ENCODE measurements at regions not wholly inside any gene's neighbourhood (a gene's known extent, or its start where the extent isn't known, plus 50 kb on each side); places are given as distances from the start of the nearest gene placed in this dataset.
"Not testable (repeated sequence)": the region's sequence is repeated elsewhere in the genome, so short reads cannot be mapped to it uniquely, and the experiment has no call there.

DNA sequence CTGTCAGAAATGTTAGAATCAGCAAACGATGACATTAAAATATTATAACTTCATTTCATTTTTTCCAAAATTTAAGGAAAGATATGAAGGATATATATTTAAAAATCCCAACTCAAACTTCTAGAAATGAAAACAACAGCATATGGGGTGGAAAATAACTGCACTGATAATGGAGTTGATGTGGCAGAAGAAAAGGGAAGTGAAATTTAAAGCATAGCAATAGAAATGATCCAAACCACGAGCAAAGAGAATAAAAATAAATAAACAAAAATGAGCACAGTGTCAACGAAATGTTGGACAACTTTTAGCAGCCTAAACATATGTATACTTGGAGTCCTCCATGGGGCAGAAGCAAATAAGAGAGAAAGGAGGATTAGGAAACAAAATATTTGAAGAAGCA, 280.2 kb downstream of the KCNJ3 start:
- no peak for FAIRE-seq

DNA sequence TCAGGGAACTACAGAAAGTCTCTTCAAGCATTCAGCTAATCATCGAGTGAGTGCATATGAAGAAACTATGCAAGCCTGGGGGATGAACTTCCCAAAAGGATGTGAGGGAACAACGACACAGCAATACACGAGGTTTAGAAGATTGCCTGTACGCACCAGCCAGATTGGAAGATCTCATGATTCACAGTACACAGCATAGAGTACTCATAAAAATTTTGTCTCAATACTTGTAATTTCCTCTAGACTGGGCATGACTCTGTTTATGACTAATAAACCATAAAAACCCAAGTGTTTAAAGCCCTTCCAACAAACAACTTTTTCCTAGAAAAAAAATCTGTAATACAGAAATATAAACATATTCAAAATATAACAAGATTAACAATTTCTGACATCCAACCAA, 279.7 kb downstream of the KCNJ3 start:
- FAIRE-seq: no peak

DNA sequence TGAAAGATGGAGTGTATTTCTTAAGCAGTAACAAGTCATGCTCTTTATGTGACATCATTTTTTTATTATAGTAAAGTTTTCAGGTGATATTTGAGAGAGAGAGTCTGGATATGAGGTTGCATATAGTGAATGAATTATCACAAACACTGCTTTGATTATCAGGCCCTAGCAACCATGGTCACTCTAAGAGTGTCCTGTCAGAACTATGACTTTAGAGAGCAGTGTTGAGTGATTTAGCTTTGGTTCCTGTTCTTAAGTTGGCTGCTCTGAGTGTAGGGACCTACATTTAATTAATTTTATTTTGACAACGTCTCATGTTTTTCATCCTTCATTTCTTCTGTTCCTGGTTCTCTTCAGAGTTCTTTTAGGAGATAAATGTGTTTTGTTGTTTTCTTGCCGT, 275.5 kb downstream of the KCNJ3 start:
- no peak for FAIRE-seq

DNA sequence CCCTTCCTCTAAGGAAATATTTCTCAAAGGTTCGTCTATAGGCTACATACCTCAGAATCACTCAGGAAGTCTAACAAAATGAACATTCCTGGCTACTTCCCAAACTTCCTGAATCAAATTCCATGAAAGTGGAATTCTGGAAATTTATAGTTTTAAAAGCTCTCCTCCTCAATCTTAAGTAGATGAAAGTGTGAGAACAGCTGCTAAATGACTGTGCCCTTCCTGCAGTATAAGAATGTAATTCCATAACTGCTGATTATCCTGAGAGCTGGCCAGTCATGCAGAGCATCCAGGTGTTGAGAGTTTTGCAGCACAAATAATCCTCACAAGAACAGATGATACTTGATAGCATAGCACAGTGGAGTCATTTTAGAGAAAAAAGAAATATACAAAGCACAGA, 265.0 kb downstream of the KCNJ3 start:
- no peak for FAIRE-seq

DNA sequence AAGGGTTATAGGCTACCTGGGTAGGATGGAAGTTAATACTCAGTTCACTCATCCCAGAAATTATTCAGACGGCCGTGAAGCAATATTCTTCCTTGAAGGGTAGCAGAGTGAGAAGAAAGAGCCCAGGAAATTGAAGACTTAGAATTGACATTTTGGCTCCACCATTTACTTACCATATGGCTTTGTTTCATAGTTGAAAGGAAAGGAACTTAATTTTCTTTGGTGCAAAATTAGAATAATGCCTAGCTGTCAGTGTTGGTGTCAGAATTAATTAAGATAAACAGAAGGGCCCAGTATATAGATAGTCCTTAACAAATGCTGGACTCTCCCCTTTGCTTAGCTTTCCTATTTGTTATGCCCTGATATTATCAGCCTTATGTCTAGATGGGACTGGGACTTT, 263.2 kb downstream of the KCNJ3 start:
- no peak for FAIRE-seq

DNA sequence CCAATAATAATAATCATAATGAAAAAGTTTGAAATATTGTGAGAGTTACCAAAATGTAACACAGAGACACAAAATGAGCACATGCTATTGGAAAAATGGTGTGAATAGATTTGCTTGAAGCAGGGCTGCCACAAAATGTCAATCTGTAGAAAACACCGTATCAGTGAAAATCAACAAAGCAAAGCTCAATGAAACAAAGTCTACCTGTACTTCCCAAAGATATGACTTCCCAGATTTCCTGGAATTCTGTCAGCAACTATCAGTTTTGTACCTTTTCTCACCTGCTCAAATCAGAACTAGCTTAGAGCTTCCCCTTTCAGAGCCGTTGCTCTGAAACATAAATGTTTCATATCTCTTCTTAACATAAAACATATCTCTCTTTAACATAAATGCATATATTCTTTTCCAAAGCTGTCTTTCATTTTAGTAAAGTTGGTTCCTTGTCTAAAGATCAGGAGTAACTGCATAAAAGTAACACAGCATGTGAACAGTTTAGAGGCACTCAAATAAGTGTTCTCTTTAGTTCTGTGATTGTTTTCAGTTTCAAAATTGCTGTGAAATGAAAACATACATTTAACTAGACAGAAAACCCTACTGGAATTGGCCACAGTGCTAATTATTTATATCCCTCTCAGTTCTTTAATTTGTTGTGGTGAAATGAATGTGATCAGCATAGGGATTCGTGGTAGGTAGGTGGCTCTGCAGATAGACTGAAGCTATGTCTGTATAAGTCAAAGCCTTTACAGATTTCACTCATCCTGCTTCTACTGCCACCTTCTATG, 262.5 kb downstream of the KCNJ3 start:
- no peak for FAIRE-seq

DNA sequence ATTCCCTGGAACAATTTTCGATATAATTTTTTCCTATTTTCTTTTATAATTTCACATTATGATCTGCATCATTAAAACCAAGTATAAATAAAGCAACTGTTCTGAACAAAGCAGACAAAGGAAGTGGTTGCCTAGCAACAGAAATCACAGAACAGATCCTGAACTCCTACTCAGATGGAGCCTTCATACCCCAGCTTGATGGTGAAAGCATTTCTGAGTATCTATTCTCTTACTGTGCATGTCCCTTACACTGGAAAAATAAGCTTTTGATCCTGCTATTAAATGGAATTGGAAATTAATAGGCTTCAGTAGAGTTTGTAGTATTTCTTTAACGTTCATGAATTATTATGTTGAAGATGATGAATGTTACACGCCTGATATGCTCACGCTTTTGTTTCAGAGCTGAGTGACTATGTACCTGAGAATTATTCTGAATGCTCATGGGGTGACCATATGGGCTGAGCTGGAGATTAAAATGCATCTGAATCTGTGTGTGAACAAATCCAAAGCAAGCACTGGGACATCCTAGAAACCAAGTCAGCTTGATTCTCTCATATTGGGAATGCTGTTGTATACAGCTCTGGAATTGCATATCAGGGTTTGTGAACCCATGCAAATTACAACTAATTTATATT, 254.0 kb downstream of the KCNJ3 start:
- FAIRE-seq: no peak

DNA sequence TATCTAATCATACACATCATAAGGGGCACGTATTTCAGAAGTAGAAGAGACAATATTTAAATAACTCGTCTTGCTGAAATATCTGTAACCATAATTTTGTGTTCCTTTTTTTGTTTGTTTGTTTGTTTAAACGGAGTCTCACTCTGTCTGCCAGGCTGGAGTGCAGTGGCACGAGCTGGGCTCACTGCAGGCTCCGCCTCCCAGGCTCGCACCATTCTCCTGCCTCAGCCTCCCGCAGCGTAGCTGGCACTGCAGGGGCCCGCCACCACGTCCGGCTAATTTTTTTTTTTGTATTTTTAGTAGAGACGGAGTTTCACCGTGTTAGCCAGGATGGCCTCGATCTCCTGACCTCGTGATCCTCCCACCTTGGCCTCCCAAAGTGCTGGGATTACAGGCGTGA, 248.9 kb downstream of the KCNJ3 start:
- not testable (repeated sequence) for FAIRE-seq

DNA sequence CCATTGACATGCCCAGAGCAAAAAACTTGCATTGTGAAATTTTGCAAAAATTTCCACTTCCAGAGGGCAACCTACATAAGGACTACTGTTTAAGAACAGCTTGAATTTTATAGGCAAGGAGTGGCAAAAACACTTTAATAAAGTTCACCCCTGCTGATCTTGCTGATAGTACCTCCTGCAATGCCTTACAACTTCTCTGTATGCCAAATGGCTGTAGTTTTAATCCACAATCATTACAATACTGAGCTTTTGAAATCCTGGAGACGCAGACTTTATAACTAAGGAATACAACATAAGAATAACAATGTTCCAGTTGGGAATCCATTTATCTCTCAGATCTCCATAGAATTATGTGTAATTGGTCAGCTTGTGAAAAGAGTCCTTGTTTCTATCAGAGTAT, 247.5 kb downstream of the KCNJ3 start:
- no peak for FAIRE-seq

DNA sequence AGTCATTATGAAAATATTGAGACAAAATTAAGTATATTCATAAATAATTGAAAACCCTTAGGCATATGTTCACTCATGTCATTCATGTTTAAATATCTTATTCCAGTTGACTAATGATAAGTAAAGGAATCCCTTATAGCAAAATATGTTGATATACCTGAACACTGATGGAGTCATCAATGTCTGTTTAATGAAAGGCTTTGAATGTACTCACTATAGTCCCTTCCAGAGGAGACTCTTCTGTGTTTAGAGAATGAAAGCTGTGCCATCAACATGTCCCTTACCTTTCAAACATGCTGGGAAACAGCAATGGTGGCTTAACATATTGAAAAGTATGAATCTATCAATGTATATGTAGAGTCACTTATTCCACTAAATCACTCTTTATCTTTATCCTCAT, 242.9 kb downstream of the KCNJ3 start:
- no peak for FAIRE-seq

DNA sequence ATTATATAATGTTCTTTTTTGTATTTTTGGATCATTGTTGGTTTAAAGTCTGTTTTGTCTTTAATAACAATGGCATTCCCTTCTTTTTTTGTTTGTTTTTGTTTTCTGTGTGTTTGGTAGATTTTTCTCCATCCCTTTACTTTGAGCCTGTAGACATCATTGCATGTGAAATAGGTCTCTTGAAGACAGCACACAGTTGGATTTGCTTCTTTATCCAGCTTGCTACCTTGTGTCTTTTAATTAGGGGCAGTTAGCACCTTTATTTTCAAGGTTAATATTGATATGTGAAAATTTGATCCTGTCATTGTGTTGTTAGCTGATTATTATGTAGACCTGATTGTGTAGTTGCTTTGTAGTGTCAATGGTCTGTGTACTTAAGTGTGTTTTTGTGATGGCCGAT, 235.7 kb downstream of the KCNJ3 start:
- no peak for FAIRE-seq

DNA sequence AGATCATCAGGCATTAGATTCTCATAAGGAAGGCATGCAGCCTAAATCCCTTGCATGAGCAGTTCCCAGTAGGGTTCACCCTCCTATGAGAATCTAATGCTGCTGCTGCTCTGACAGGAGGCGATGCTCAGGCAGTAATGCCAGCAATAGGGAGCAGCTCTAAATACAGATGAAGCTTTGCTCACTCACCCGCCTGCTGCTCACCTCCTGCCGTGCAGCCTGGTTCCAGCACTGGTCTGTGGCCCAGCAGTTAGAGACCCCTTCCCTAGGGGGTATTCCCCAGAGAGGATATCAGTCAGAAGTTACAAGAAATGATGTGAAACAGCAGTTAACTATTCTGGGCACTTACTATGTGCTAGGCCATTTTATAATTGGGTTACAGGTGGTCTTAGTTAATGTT, 226.0 kb downstream of the KCNJ3 start:
- no peak for FAIRE-seq

DNA sequence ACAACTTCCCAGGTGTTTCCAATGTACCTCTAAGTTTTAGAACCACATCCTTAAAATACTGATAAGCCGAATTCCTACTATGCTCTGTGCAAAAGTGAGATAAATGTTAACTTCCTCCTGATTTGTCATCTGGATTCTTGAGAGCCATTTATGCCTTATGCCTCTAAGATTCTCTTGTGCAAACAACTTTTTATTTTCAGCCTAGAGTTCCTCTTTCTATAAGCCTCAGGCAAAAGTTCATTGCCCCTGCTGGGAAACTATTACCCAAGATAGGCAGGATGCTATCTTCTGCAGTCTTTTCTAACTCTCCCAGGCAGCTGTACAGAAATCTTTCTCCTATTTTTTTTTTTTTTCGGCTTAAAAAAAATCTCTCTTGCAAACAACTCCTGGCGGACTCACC, 216.1 kb downstream of the KCNJ3 start:
- no peak for FAIRE-seq

DNA sequence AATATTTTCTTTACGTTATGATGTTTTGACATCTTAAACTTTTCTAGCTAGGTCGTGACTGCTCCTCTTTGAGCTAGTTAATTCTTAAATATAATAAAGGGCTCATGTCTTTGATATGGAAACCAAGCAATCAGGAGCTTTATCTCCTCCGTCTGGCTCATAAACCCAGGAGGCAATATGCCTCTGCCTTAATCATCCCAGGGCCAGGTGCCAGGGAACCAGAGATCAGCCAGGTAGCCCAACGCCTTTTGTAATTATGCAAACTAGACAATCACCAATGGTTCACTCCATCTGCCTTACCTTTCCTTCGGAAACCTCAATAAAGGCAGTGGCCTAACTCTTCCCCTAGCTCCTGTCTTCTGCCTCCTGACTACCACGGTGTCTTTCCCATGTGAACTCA, 213.7 kb downstream of the KCNJ3 start:
- no peak for FAIRE-seq

DNA sequence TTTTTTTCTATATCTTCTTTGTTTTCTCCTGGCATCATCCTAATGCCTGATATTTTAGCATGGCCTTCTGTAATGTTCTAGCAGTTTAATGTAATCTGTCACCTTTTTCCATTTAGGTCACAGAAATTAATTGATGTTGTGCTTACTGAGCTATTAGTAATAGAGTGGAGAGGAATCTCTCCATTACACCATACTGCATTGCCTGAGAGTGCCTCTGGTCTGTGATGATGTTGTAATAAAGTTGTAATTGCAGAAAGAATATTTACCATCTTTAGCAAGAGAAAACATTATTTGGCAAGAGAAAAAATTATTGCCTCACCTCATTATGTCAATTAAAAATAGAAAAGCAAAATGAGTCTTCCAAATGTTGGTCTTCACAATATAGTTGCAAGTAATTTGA, 213.2 kb downstream of the KCNJ3 start:
- FAIRE-seq: no peak

DNA sequence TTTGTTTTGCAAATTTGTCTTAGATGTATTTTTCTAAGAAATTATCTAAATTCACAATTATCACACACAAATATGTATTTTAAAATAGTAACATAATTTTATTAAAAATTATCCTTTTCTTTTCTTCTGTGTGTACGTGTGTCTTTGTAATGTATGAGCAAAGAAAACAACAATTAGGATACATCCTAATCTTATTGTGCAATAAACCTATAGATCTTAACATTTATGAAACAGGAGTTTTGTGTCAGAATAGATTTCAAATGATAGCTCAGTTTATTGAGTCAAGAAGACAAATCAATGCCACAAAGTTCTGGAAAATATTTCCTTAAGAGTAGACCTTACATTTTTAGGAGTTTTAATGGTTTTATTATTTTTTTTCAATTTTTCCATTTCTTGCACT, 212.2 kb downstream of the KCNJ3 start:
- no peak for FAIRE-seq

DNA sequence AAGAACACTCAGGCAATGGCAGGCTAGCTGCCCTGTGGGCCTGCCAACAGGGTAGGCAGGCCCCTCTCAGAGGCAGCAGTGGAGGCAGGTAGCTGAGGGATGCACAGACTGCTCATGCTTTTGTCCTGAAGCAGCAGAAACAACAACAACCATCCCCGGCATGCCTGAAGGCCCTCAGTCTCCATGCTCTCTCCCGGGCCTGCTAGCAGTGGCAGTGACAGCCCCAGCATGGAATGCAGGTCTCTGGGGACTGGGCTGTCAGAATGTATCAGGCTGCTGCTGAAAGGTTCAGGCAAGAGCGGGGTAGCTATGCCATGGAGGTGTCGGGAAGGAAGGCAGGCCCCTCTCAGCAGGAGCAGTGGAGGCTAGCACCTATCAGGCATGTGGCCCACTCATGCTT, 209.8 kb downstream of the KCNJ3 start:
- no peak for FAIRE-seq

All from endometrium (tissue), 2 donors.